WTC11 (cell line): ENCODE measurements at regions not wholly inside any gene's neighbourhood (a gene's known extent, or its start where the extent isn't known, plus 50 kb on each side); places are given as distances from the start of the nearest gene placed in this dataset.

Source experiments
- ATAC-seq: fragments of 200-7000 bp; cut with Tn5 transposase; 2 replicates; pipeline ENCODE4 v1.10.0; 2021; ENCODE audit warnings: mild to moderate bottlenecking, moderate library complexity
- CTCF ChIA-PET: fragments of 300-600 bp; sonication (Branson Sonifier 250); formaldehyde crosslinking; loops from one replicate; lab custom pipeline; 2021; ENCODE audit warnings: antibody characterized with exemption; lab: Charles Lee
- POLR2A ChIA-PET: fragments of 350-600 bp; sonication (Branson Sonifier 250); formaldehyde crosslinking; loops from one replicate; lab custom pipeline; 2021; ENCODE audit warnings: antibody characterized with exemption; lab: Charles Lee
- DNase-seq: peaks from one replicate; pipeline ENCODE4 v3.0.0; 2021; ENCODE audit warnings: low spot score
- H3K27ac Mint-ChIP-seq: 2 replicates; pipeline ENCODE4 v1.8.0; 2021; ENCODE audit warnings: mixed read lengths
- H3K27me3 Mint-ChIP-seq: 2 replicates; pipeline ENCODE4 v1.8.0; 2021; ENCODE audit warnings: low read depth, mild to moderate bottlenecking, moderate library complexity, mixed read lengths
- H3K36me3 Mint-ChIP-seq: 2 replicates; pipeline ENCODE4 v1.8.0; 2021; ENCODE audit warnings: mixed read lengths
- H3K4me1 Mint-ChIP-seq: 2 replicates; pipeline ENCODE4 v1.8.0; 2022; ENCODE audit warnings: mixed read lengths
- H3K4me3 Mint-ChIP-seq: 2 replicates; pipeline ENCODE4 v1.8.0; 2021; ENCODE audit warnings: mild to moderate bottlenecking, moderate library complexity, mixed read lengths
- H3K9me3 Mint-ChIP-seq: 2 replicates; pipeline ENCODE4 v1.8.0; 2021; ENCODE audit warnings: mixed read lengths
- ATF2 ChIP-seq: sonication (generic); formaldehyde crosslinking; IDR thresholded peaks from 2 replicates; pipeline ENCODE4 v1.8.1; 2022; ENCODE audit warnings: low read depth, missing genetic modification reagents, borderline replicate concordance
- E2F1 ChIP-seq: sonication (generic); formaldehyde crosslinking; IDR thresholded peaks from 2 replicates; pipeline ENCODE4 v1.8.0; 2022; ENCODE audit warnings: mild to moderate bottlenecking, missing genetic modification reagents
- ELF4 ChIP-seq: sonication (generic); formaldehyde crosslinking; IDR thresholded peaks from 2 replicates; pipeline ENCODE4 v1.8.1; 2022; ENCODE audit warnings: low read depth, mild to moderate bottlenecking, moderate library complexity, missing genetic modification reagents
- ESRRA ChIP-seq: sonication (generic); formaldehyde crosslinking; IDR thresholded peaks from 2 replicates; pipeline ENCODE4 v1.8.1; 2022; ENCODE audit warnings: mild to moderate bottlenecking, missing genetic modification reagents, borderline replicate concordance
- ETV6 ChIP-seq: sonication (generic); formaldehyde crosslinking; IDR thresholded peaks from 2 replicates; pipeline ENCODE4 v1.8.1; 2022; ENCODE audit warnings: mild to moderate bottlenecking, missing genetic modification reagents
- FOXJ3 ChIP-seq: sonication (generic); formaldehyde crosslinking; IDR thresholded peaks from 2 replicates; pipeline ENCODE4 v1.9.0; 2021; ENCODE audit warnings: missing genetic modification reagents, mild to moderate bottlenecking, borderline replicate concordance
- GTF2I ChIP-seq: fragments of 250-450 bp; sonication (Bioruptor Pico); conservative IDR thresholded peaks from 2 replicates; pipeline ENCODE4 v1.4.0; 2021; ENCODE audit warnings: mild to moderate bottlenecking
- HMGA2 ChIP-seq: fragments of 250-450 bp; sonication (Bioruptor Pico); IDR thresholded peaks from 2 replicates; pipeline ENCODE4 v1.4.0; 2021; ENCODE audit warnings: mild to moderate bottlenecking, moderate library complexity
- JAZF1 ChIP-seq: fragments of 250-450 bp; sonication (Bioruptor Pico); IDR thresholded peaks from 2 replicates; pipeline ENCODE4 v1.9.0; 2021; ENCODE audit warnings: moderate library complexity, mild to moderate bottlenecking, inconsistent platforms
- MAX ChIP-seq: sonication (generic); formaldehyde crosslinking; IDR thresholded peaks from 2 replicates; pipeline ENCODE4 v1.8.0; 2022; ENCODE audit warnings: mild to moderate bottlenecking, missing genetic modification reagents
- NFATC4 ChIP-seq: fragments of 250-450 bp; sonication (Bioruptor Pico); IDR thresholded peaks from 2 replicates; pipeline ENCODE4 v1.9.0; 2021; ENCODE audit warnings: mild to moderate bottlenecking
- NR1H2 ChIP-seq: sonication (generic); formaldehyde crosslinking; IDR thresholded peaks from 2 replicates; pipeline ENCODE4 v1.9.0; 2021; ENCODE audit warnings: mild to moderate bottlenecking, moderate library complexity, missing genetic modification reagents
- SMAD4 ChIP-seq: sonication (generic); formaldehyde crosslinking; IDR thresholded peaks from 2 replicates; pipeline ENCODE4 v1.8.0; 2022; ENCODE audit warnings: mild to moderate bottlenecking, missing genetic modification reagents
- SOX15 ChIP-seq: fragments of 250-450 bp; sonication (Bioruptor Pico); IDR thresholded peaks from 2 replicates; pipeline ENCODE4 v1.9.0; 2021; ENCODE audit warnings: mild to moderate bottlenecking
- SP1 ChIP-seq: sonication (generic); formaldehyde crosslinking; conservative IDR thresholded peaks from 2 replicates; pipeline ENCODE4 v1.8.1; 2022; ENCODE audit warnings: missing genetic modification reagents
- TEAD1 ChIP-seq: sonication (generic); formaldehyde crosslinking; IDR thresholded peaks from 2 replicates; pipeline ENCODE4 v1.8.0; 2022; ENCODE audit warnings: mild to moderate bottlenecking, missing genetic modification reagents
- TEAD4 ChIP-seq: sonication (generic); formaldehyde crosslinking; IDR thresholded peaks from 2 replicates; pipeline ENCODE4 v1.8.0; 2022; ENCODE audit warnings: mild to moderate bottlenecking, missing genetic modification reagents
- TP53 ChIP-seq: sonication (generic); formaldehyde crosslinking; IDR thresholded peaks from 2 replicates; pipeline ENCODE4 v1.8.1; 2023; ENCODE audit warnings: mild to moderate bottlenecking, missing genetic modification reagents
- ZNF138 ChIP-seq: sonication (generic); formaldehyde crosslinking; conservative IDR thresholded peaks from 2 replicates; pipeline ENCODE4 v1.8.1; 2022; ENCODE audit warnings: mild to moderate bottlenecking, moderate library complexity, missing genetic modification reagents
- ZNF263 ChIP-seq: sonication (generic); formaldehyde crosslinking; IDR thresholded peaks from 2 replicates; pipeline ENCODE4 v1.8.1; 2022; ENCODE audit warnings: low read depth, mild to moderate bottlenecking, moderate library complexity, missing genetic modification reagents
- ZNF317 ChIP-seq: sonication (generic); formaldehyde crosslinking; IDR thresholded peaks from 2 replicates; pipeline ENCODE4 v1.8.1; 2023; ENCODE audit warnings: low read depth, mild to moderate bottlenecking, moderate library complexity, missing genetic modification reagents, borderline replicate concordance
- ZNF425 ChIP-seq: fragments of 250-450 bp; sonication (Bioruptor Pico); conservative IDR thresholded peaks from 2 replicates; pipeline ENCODE4 v1.9.0; 2021; ENCODE audit warnings: mild to moderate bottlenecking
- TF ChIP-seq, protein P1 (sequence below): sonication (generic); formaldehyde crosslinking; IDR thresholded peaks from 2 replicates; pipeline ENCODE4 v1.8.1; 2023; ENCODE audit warnings: mild to moderate bottlenecking, missing genetic modification reagents, moderate library complexity

- no peak for ATAC-seq
- ChIA-PET CTCF (no interaction called here), POLR2A (no interaction called here)
- Mint-ChIP-seq H3K9me3 (peaks cover 7% of the 10 kb centered on the region), H3K36me3 (no peaks in the 10 kb centered on the region), H3K27ac (no peak overlapping the region), H3K4me3 (no peak overlapping the region), H3K4me1 (no peaks in the 10 kb centered on the region), H3K27me3 (no peaks in the 10 kb centered on the region)
- TF ChIP-seq NFATC4 (CRISPR knock-in tag), result no peak
- no peak for TF ChIP-seq ETV6 (CRISPR knock-in tag)
- no peak for TF ChIP-seq FOXJ3 (CRISPR knock-in tag)
- TF ChIP-seq HMGA2, result no peak
- no peak for TF ChIP-seq TEAD1 (CRISPR knock-in tag)
- no peak for TF ChIP-seq ZNF263 (CRISPR knock-in tag)
- TF ChIP-seq MAX, result no peak
- TF ChIP-seq JAZF1, result no peak
- TF ChIP-seq ZNF138 (CRISPR knock-in tag), result no peak
- TF ChIP-seq TP53 (CRISPR knock-in tag), result no peak
- no peak for TF ChIP-seq GTF2I (CRISPR knock-in tag)
- TF ChIP-seq SMAD4 (CRISPR knock-in tag), result no peak
- TF ChIP-seq NR1H2 (CRISPR knock-in tag), result no peak
- no peak for TF ChIP-seq ZNF425 (CRISPR knock-in tag)
- TF ChIP-seq ATF2, result no peak
- TF ChIP-seq SP1 (CRISPR knock-in tag), result no peak
- TF ChIP-seq SOX15, result no peak
- TF ChIP-seq ELF4, result no peak
- TF ChIP-seq ZNF317 (CRISPR knock-in tag), result no peak
- no peak for DNase-seq
These were observed 1098.5 kb downstream of the IGSF11 start for GRCh38 chr3:117936159-117936558.

DNA sequence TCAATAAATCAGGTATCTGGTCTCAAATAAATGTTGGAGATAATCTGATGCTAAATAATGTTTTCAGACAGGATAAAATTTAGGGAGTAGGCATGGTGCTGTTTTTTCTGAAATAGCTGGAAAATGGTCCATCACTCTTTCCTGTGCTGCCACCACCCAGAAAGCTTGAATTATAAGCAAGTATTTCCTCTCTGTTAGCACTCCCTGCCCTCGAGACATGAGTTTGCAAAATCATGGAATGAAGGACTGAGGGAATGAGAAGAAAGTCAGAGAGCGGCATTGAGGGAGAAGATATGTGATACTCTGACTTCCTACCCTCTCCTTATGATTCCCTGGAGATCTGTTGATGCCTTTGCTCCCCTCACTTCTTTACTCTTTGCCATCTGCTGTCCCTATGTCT is 1095.7 kb downstream of the IGSF11 start:
- no peak for ATAC-seq
- no peak overlapping the region for H3K27ac Mint-ChIP-seq
- CTCF ChIA-PET, result no interaction called here
- DNase-seq, result no peak
- TF ChIP-seq ESRRA (CRISPR knock-in tag) (no peak), TEAD4 (CRISPR knock-in tag) (no peak), E2F1 (no peak), JAZF1 (no peak)
- TF ChIP-seq, protein P1, sequence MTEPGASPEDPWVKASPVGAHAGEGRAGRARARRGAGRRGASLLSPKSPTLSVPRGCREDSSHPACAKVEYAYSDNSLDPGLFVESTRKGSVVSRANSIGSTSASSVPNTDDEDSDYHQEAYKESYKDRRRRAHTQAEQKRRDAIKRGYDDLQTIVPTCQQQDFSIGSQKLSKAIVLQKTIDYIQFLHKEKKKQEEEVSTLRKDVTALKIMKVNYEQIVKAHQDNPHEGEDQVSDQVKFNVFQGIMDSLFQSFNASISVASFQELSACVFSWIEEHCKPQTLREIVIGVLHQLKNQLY (CRISPR knock-in tag), result no peak
- no peaks in the 10 kb centered on the region for H3K4me1 Mint-ChIP-seq
- H3K27me3 Mint-ChIP-seq, result no peaks in the 10 kb centered on the region
- POLR2A ChIA-PET, result no interaction called here
- H3K36me3 Mint-ChIP-seq, result no peaks in the 10 kb centered on the region
- H3K9me3 Mint-ChIP-seq, result peaks cover 7% of the 10 kb centered on the region
- H3K4me3 Mint-ChIP-seq, result no peak overlapping the region
